Ascending aorta (tissue), 2 donors: ENCODE measurements at regions not wholly inside any gene's neighbourhood (a gene's known extent, or its start where the extent isn't known, plus 50 kb on each side); places are given as distances from the start of the nearest gene placed in this dataset.
"Not testable (repeated sequence)": the region's sequence is repeated elsewhere in the genome, so short reads cannot be mapped to it uniquely, and the experiment has no call there.

Experiments
- DNase-seq, 2 donors: peaks; one replicate each; pipeline ENCODE4 v3.0.0-alpha.2; 2019; ENCODE audit warnings: low spot score in 2 of 2
- H3K27ac ChIP-seq, 2 donors: fragments of 200-600 bp; sonication (generic); one replicate each; pipeline ENCODE4 v1.5.1; 2016 to 2017; ENCODE audit warnings: mild to moderate bottlenecking in 1 of 2
- H3K27me3 ChIP-seq: fragments of 200-600 bp; sonication (generic); one replicate; pipeline ENCODE4 v1.5.1; 2017
- H3K36me3 ChIP-seq, 2 donors: fragments of 200-600 bp; sonication (generic); one replicate each; pipeline ENCODE4 v1.5.1; 2016
- H3K4me1 ChIP-seq, 2 donors: fragments of 200-600 bp; sonication (generic); one replicate each; pipeline ENCODE4 v1.5.1; 2016 to 2017; ENCODE audit warnings: mild to moderate bottlenecking in 1 of 2
- H3K4me3 ChIP-seq, 2 donors: fragments of 200-600 bp; sonication (generic); one replicate each; pipeline ENCODE4 v1.5.1; 2016 to 2017; ENCODE audit warnings: mild to moderate bottlenecking in 1 of 2
- H3K9me3 ChIP-seq, 2 donors: fragments of 200-600 bp; sonication (generic); one replicate each; pipeline ENCODE4 v1.5.1; 2016
- CTCF ChIP-seq, 3 experiments: fragments of 200-600 bp in 2 of 3; fragments of 450-650 bp in 1 of 3; sonication (generic) in 2 of 3; IDR thresholded peaks; one replicate each; pipeline ENCODE4 v1.5.1; 2016 to 2019; ENCODE audit warnings: antibody characterized with exemption in 3 of 3, mild to moderate bottlenecking in 1 of 3, moderate library complexity in 1 of 3
- intact Hi-C: fragments of 100-400 bp; cut with DNase I; formaldehyde crosslinking; loops from one replicate; pipeline ENCODE4 v1.15.1; 2023

- H3K27me3 ChIP-seq, result peaks cover 6% of the 10 kb centered on the region
- H3K9me3 ChIP-seq, result no peaks in the 10 kb centered on the region
- TF ChIP-seq CTCF (IDR thresholded peaks at IDR 0.05), result no peak
- no peaks in the 10 kb centered on the region for H3K4me1 ChIP-seq
- intact Hi-C loops, result no loop called here
- no peak for DNase-seq
- H3K27ac ChIP-seq, result no peak overlapping the region
- no peaks in the 10 kb centered on the region for H3K36me3 ChIP-seq
- H3K4me3 ChIP-seq, result no peak overlapping the region
These were observed 128.9 kb upstream of the ZNF184 start for GRCh38 chr6:27601668-27602254.

- no peak overlapping the region for H3K27ac ChIP-seq
- H3K27me3 ChIP-seq, result peaks cover 6% of the 10 kb centered on the region
- no peaks in the 10 kb centered on the region for H3K4me1 ChIP-seq
- intact Hi-C loops, result no loop called here
- TF ChIP-seq CTCF (IDR thresholded peaks at IDR 0.05), result no peak
- no peaks in the 10 kb centered on the region for H3K36me3 ChIP-seq
- H3K9me3 ChIP-seq, result no peaks in the 10 kb centered on the region
- no peak overlapping the region for H3K4me3 ChIP-seq
- DNase-seq, result no peak
These were observed 127.1 kb upstream of the ZNF184 start for GRCh38 chr6:27599859-27600532.

GRCh38 chr6:27597031-27597567, 124.2 kb upstream of the ZNF184 start:
- H3K4me1 ChIP-seq, H3K27ac ChIP-seq, H3K27me3 ChIP-seq, H3K36me3 ChIP-seq, H3K4me3 ChIP-seq, H3K9me3 ChIP-seq, DNase-seq, intact Hi-C loops: not testable (repeated sequence)

GRCh38 chr6:27593861-27594260, 121.0 kb upstream of the ZNF184 start:
- no peaks in the 10 kb centered on the region for H3K4me1 ChIP-seq
- TF ChIP-seq CTCF (IDR thresholded peaks at IDR 0.05), result no peak
- intact Hi-C loops, result no loop called here
- no peaks in the 10 kb centered on the region for H3K9me3 ChIP-seq
- H3K36me3 ChIP-seq, result no peaks in the 10 kb centered on the region
- no peak for DNase-seq
- H3K27me3 ChIP-seq, result no peaks in the 10 kb centered on the region
- no peak overlapping the region for H3K4me3 ChIP-seq
- H3K27ac ChIP-seq, result no peak overlapping the region

GRCh38 chr6:27593200-27593818, 120.4 kb upstream of the ZNF184 start:
- no peaks in the 10 kb centered on the region for H3K36me3 ChIP-seq
- no peak for TF ChIP-seq CTCF (IDR thresholded peaks at IDR 0.05)
- no peaks in the 10 kb centered on the region for H3K27me3 ChIP-seq
- H3K4me1 ChIP-seq, result no peaks in the 10 kb centered on the region
- DNase-seq, result no peak
- no peaks in the 10 kb centered on the region for H3K9me3 ChIP-seq
- intact Hi-C loops, result no loop called here
- no peak overlapping the region for H3K4me3 ChIP-seq
- no peak overlapping the region for H3K27ac ChIP-seq
